Keratinocyte (primary cell): ENCODE measurements at regions not wholly inside any gene's neighbourhood (a gene's known extent, or its start where the extent isn't known, plus 50 kb on each side); places are given as distances from the start of the nearest gene placed in this dataset.

ENCODE experiments used
- DNase-seq: peaks from one replicate; pipeline ENCODE4 v3.0.0-alpha.2; 2011; ENCODE audit warnings: low read depth, missing footprints, low spot score
- FAIRE-seq: peaks from 2 replicates; lab custom pipeline; 2011; peaks lifted over from hg19 to GRCh38; lab: Jason Lieb, UNC
- H2AFZ ChIP-seq: 2 replicates; pipeline ENCODE4 v1.6.0; 2012; ENCODE audit warnings: low read length, control low read depth, inconsistent platforms; ENCODE audit not compliant: control insufficient read depth
- H3K27ac ChIP-seq: 2 replicates; pipeline ENCODE4 v1.5.1; 2011; ENCODE audit warnings: low read length; ENCODE audit not compliant: control insufficient read depth, insufficient read depth
- H3K27me3 ChIP-seq: 3 replicates; pipeline ENCODE4 v1.6.0; 2011; ENCODE audit warnings: low read length; ENCODE audit not compliant: control insufficient read depth, insufficient read depth; ENCODE audit errors: extremely low read depth
- H3K36me3 ChIP-seq, 2 experiments: 2 replicates in 1 of 2; 3 replicates in 1 of 2; pipeline ENCODE4 v1.5.1; 2011; ENCODE audit warnings: low read length in 2 of 2, mild to moderate bottlenecking in 1 of 2; ENCODE audit not compliant: control insufficient read depth in 2 of 2, insufficient read depth in 2 of 2; ENCODE audit errors: extremely low read depth in 1 of 2
- H3K4me1 ChIP-seq: 3 replicates; pipeline ENCODE4 v1.5.1; 2011; ENCODE audit warnings: low read length; ENCODE audit not compliant: control insufficient read depth, insufficient read depth; ENCODE audit errors: extremely low read depth
- H3K4me2 ChIP-seq: 3 replicates; pipeline ENCODE4 v1.6.0; 2011; ENCODE audit warnings: low read depth, low read length; ENCODE audit not compliant: control insufficient read depth, insufficient read depth; ENCODE audit errors: extremely low read depth
- H3K4me3 ChIP-seq, 3 experiments: fragments of 200-600 bp in 1 of 3; sonication (generic) in 1 of 3; 2 replicates in 2 of 3; 3 replicates in 1 of 3; pipeline ENCODE4 v1.5.1; 2011 to 2016; ENCODE audit warnings: low read length in 3 of 3, mild to moderate bottlenecking in 3 of 3, control low read depth in 2 of 3, inconsistent platforms in 1 of 3, low read depth in 1 of 3, mixed read lengths in 1 of 3, mixed run types in 1 of 3, moderate library complexity in 1 of 3; ENCODE audit not compliant: control insufficient read depth in 2 of 3, insufficient read depth in 2 of 3; ENCODE audit errors: extremely low read depth in 1 of 3
- H3K79me2 ChIP-seq: 2 replicates; pipeline ENCODE4 v1.6.0; 2012; ENCODE audit warnings: low read length; ENCODE audit not compliant: control insufficient read depth, insufficient read depth
- H3K9ac ChIP-seq: 3 replicates; pipeline ENCODE4 v1.6.0; 2011; ENCODE audit warnings: low read length; ENCODE audit not compliant: control insufficient read depth, insufficient read depth; ENCODE audit errors: extremely low read depth
- H3K9me1 ChIP-seq: 3 replicates; pipeline ENCODE4 v1.6.0; 2011; ENCODE audit warnings: low read length; ENCODE audit not compliant: control insufficient read depth, insufficient read depth; ENCODE audit errors: extremely low read depth
- H3K9me3 ChIP-seq: 2 replicates; pipeline ENCODE4 v1.5.1; 2012; ENCODE audit warnings: low read depth, low read length; ENCODE audit not compliant: control insufficient read depth
- H4K20me1 ChIP-seq: 3 replicates; pipeline ENCODE4 v1.6.0; 2011; ENCODE audit warnings: low read length; ENCODE audit not compliant: control insufficient read depth, insufficient read depth; ENCODE audit errors: extremely low read depth
- CTCF ChIP-seq, 3 experiments: IDR thresholded peaks in 1 of 3; conservative IDR thresholded peaks in 1 of 3; optimal IDR thresholded peaks in 1 of 3; 2 replicates in 2 of 3; 3 replicates in 1 of 3; pipeline versions ENCODE3 to v1.5.1; 2011; ENCODE audit warnings: low read length in 3 of 3, mild to moderate bottlenecking in 3 of 3, moderate library complexity in 2 of 3, control low read depth in 1 of 3, inconsistent platforms in 1 of 3; ENCODE audit not compliant: insufficient read depth in 2 of 3; ENCODE audit errors: extremely low read depth in 1 of 3
- EZH2 ChIP-seq: IDR thresholded peaks from one replicate; pipeline ENCODE4 v1.6.1; 2012; ENCODE audit warnings: inconsistent platforms, mild to moderate bottlenecking, low read length, moderate library complexity
- dilution Hi-C: fragments of 300-500 bp; cut with MboI; formaldehyde crosslinking; loops from one replicate; pipeline ENCODE4 v1.7.0; 2020; ENCODE audit warnings: low sequenced_read_pairs; ENCODE audit not compliant: extremely low pct_ligation_motif_present

DNA sequence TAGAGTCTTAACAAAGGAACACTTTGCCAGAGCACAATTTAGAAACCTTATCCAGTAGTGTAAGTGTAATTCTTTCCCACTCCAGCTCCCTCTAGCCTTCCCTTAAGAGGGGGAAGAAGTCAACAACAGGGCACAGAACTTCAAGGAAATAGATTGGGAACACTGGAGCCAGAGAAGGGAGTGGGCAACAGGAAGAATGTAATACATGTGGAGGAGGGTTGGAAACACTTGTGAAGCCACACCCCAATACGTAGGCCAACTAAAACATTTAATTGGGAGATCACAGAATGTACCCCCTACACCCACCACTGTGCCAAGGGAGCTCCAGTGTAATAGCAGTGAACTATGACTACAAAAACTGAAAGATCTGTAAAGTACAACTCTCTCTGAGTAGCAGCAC lies 735.7 kb upstream of the HS3ST5 start:
- no peak overlapping the region for H3K27ac ChIP-seq
- no peaks in the 10 kb centered on the region for H3K36me3 ChIP-seq
- no peaks in the 10 kb centered on the region for H4K20me1 ChIP-seq
- H2AFZ ChIP-seq: no peak overlapping the region
- no peaks in the 10 kb centered on the region for H3K79me2 ChIP-seq
- TF ChIP-seq CTCF (optimal IDR thresholded peaks at IDR 0.05 in 1 of 3, IDR thresholded peaks at IDR 0.05 in 1 of 3, conservative IDR thresholded peaks at IDR 0.05 in 1 of 3; ENCODE audit: extremely low read depth in 1 of 3, insufficient read depth in 2 of 3, low read length in 3 of 3) (no peak), EZH2 (no peak)
- H3K27me3 ChIP-seq: no peaks in the 10 kb centered on the region
- no peaks in the 10 kb centered on the region for H3K9me1 ChIP-seq
- H3K4me1 ChIP-seq: no peaks in the 10 kb centered on the region
- no peak overlapping the region for H3K4me3 ChIP-seq
- no peaks in the 10 kb centered on the region for H3K9me3 ChIP-seq
- H3K9ac ChIP-seq: no peak overlapping the region
- dilution Hi-C loops: no loop called here
- DNase-seq (no peak), FAIRE-seq (no peak)
- no peak overlapping the region for H3K4me2 ChIP-seq

DNA sequence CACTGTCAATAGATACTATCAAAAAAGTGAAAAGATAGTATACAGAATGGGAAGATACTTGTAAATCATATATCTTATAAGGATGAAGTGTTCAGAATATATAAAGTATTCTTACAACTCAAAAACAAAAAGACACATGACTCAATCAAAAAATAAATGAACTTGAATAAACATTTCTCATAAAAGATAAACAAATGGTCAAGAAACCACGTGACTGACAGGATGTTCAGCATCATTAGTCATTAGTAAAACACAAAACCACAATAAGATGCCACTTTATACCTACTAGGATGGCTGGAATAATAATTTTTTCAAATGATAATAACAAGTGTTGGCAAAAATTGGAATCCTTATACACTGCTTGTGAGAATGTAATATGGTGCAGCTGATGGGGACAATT lies 729.1 kb upstream of the HS3ST5 start:
- TF ChIP-seq EZH2: no peak
- TF ChIP-seq CTCF (optimal IDR thresholded peaks at IDR 0.05 in 1 of 3, IDR thresholded peaks at IDR 0.05 in 1 of 3, conservative IDR thresholded peaks at IDR 0.05 in 1 of 3; ENCODE audit: extremely low read depth in 1 of 3, insufficient read depth in 2 of 3, low read length in 3 of 3): no peak
- Histone ChIP-seq H3K9ac (no peak overlapping the region), H3K4me1 (no peaks in the 10 kb centered on the region), H3K27ac (no peak overlapping the region), H3K9me3 (peaks cover 7% of the 10 kb centered on the region), H3K79me2 (no peaks in the 10 kb centered on the region), H3K36me3 (no peaks in the 10 kb centered on the region), H3K27me3 (no peaks in the 10 kb centered on the region), H2AFZ (no peak overlapping the region), H4K20me1 (no peaks in the 10 kb centered on the region), H3K4me3 (no peak overlapping the region), H3K4me2 (no peak overlapping the region), H3K9me1 (no peaks in the 10 kb centered on the region)
- no peak for FAIRE-seq
- DNase-seq: no peak
- dilution Hi-C loops: no loop called here
